ENCODE measurements at regions not wholly inside any gene's neighbourhood (a gene's known extent, or its start where the extent isn't known, plus 50 kb on each side); places are given as distances from the start of the nearest gene placed in this dataset.

DNA sequence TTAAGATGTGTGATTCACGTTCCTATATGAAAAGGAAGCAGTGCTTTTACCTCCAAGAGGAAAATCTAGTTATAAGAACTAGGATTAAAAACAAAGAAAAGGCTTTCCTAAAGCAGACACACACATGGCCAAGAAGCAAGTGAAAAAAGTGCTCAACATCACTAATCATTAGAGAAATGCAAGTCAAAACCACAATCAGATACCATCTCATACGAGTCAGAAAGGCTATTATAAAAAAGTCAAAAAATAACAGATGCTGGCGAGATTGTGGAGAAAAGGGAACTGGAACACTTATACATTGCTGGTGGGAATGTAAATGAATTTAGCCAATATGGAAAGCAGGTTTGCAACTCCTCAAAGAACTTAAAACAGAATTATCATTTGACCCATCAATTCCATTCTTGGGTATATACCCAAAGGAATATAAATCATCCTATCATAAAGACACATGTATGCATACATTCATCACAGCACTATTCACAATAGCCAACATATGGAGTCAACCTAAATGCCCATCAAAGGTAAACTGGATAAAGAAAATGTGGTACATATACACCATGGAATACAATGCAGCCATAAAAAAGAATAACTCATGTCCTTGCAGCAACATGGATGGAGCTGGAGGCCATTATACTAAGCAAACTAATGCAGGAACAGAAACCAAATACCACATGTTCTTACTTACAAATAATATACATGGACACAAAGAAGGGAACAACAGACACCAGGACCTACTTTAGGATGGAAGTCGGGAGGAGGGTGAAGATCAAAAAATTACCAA lies 285.3 kb downstream of the RAD51AP2 start:
- H3K4me3 Mint-ChIP-seq, result no peak overlapping the region
- H3K27me3 Mint-ChIP-seq (ENCODE audit: low read depth), result no peaks in the 10 kb centered on the region
- no peaks in the 10 kb centered on the region for H3K36me3 Mint-ChIP-seq (ENCODE audit: low read depth)
- TF ChIP-seq, protein P1, sequence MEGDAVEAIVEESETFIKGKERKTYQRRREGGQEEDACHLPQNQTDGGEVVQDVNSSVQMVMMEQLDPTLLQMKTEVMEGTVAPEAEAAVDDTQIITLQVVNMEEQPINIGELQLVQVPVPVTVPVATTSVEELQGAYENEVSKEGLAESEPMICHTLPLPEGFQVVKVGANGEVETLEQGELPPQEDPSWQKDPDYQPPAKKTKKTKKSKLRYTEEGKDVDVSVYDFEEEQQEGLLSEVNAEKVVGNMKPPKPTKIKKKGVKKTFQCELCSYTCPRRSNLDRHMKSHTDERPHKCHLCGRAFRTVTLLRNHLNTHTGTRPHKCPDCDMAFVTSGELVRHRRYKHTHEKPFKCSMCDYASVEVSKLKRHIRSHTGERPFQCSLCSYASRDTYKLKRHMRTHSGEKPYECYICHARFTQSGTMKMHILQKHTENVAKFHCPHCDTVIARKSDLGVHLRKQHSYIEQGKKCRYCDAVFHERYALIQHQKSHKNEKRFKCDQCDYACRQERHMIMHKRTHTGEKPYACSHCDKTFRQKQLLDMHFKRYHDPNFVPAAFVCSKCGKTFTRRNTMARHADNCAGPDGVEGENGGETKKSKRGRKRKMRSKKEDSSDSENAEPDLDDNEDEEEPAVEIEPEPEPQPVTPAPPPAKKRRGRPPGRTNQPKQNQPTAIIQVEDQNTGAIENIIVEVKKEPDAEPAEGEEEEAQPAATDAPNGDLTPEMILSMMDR (IDR thresholded peaks at IDR 0.05; ENCODE audit: unreplicated experiment in 3 of 3), result no peak
- no peak overlapping the region for H3K27ac Mint-ChIP-seq
- no peaks in the 10 kb centered on the region for H3K4me1 Mint-ChIP-seq
- H3K9me3 Mint-ChIP-seq, result no peaks in the 10 kb centered on the region

DNA sequence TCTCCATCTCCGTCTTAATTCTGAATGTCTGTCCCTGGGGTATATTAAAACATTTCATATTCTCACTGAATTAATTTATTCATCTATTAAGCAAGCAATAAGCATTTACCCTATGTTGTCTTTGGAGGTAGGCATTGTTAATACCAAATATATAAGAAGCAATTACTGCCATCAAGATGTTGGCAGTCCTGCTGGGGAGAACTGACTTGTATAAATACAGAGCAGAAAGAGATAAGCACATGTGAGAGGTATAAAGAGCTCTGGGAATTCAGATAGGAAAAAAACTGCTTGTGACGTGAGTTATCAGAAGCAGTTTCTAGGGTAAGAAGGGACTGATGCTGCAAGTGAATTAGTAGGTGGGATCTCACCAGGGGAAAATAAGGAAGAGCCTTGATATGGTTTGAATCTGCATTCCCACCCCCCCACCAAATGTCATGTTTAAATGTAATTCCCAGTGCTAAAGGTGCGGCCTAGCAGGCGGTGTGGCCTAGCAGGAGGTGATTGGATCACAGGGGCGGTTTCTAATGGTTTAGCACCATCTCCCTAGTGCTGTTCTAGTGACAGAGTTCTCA lies 286.8 kb downstream of the RAD51AP2 start:
- H3K27ac Mint-ChIP-seq, result no peak overlapping the region
- TF ChIP-seq, protein P1 (IDR thresholded peaks at IDR 0.05; ENCODE audit: unreplicated experiment in 3 of 3), result no peak

DNA sequence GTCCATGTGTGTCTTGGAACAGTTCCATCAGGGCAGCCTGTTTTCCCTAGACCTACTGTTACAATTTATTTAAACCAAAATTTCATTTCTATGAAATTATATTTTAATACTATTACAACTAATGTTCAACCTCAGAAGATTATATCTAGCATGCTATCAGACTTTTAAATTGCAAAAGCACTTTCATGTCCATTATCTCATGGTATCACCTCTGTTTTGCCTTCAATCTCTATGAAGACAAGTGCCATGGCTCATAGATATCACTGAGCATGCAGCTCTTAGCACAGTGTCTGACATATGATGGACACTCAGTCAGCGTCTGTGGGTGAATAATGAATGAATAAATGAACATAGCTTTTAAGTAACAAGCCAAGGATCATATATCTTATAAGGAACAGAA lies 288.8 kb downstream of the RAD51AP2 start:
- Mint-ChIP-seq H3K36me3 (ENCODE audit: low read depth) (no peaks in the 10 kb centered on the region), H3K27ac (no peak overlapping the region), H3K27me3 (ENCODE audit: low read depth) (no peaks in the 10 kb centered on the region), H3K4me3 (no peak overlapping the region), H3K9me3 (no peaks in the 10 kb centered on the region), H3K4me1 (no peaks in the 10 kb centered on the region)
- TF ChIP-seq, protein P1 (IDR thresholded peaks at IDR 0.05; ENCODE audit: unreplicated experiment in 3 of 3), result no peak

More for the DNA sequence above, 286.8 kb downstream of the RAD51AP2 start:
- H3K36me3 Mint-ChIP-seq (ENCODE audit: low read depth), result no peaks in the 10 kb centered on the region
- no peaks in the 10 kb centered on the region for H3K4me1 Mint-ChIP-seq
- no peaks in the 10 kb centered on the region for H3K9me3 Mint-ChIP-seq
- H3K4me3 Mint-ChIP-seq, result no peak overlapping the region
- no peaks in the 10 kb centered on the region for H3K27me3 Mint-ChIP-seq (ENCODE audit: low read depth)

DNA sequence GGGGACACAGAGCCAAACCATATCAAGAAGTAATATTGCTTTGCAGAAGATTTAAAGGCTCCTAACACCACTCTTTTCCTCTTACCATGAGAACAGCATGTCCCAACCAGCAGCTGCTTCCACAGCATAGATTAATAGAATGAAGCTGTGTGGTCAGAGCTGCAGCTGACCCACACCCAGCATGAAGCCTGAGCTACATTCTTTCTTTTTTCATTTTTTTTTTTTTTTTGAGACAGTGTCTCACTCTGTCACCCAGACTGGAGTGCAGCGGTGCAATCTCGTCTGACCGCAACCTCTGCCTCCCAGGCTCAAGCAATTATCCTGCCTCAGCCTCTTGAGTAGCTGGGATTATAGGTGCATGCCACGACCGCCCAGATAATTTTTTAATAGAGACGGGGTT lies 289.8 kb downstream of the RAD51AP2 start:
- no peaks in the 10 kb centered on the region for H3K27me3 Mint-ChIP-seq (ENCODE audit: low read depth)
- H3K4me1 Mint-ChIP-seq, result peaks cover 1% of the 10 kb centered on the region
- no peaks in the 10 kb centered on the region for H3K36me3 Mint-ChIP-seq (ENCODE audit: low read depth)

DNA sequence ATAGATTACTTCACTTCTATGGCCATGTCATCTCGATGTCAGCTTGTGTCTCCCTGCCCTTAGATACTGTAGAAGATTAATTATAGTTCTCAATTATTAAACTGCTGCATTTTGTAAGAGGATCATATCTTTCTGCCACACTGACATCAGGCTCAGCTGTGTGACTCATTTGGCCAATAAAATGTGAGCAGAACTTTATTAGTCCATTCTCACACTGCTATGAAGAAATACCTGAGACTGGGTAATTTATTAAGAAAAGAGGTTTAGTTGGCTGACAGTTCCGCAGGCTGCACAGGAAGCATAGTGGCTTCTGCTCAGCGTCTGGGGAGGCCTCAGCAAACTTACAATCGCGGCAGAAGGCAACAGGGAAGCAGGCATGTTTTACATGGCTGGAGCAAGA lies 290.4 kb downstream of the RAD51AP2 start:
- Mint-ChIP-seq H3K36me3 (ENCODE audit: low read depth) (no peaks in the 10 kb centered on the region), H3K27me3 (ENCODE audit: low read depth) (no peaks in the 10 kb centered on the region), H3K27ac (no peak overlapping the region), H3K4me3 (no peak overlapping the region), H3K9me3 (no peaks in the 10 kb centered on the region), H3K4me1 (peaks cover 7% of the 10 kb centered on the region)
- TF ChIP-seq, protein P1 (IDR thresholded peaks at IDR 0.05; ENCODE audit: unreplicated experiment in 3 of 3), result no peak

More for the DNA sequence above, 289.8 kb downstream of the RAD51AP2 start:
- H3K4me3 Mint-ChIP-seq, result no peak overlapping the region
- no peaks in the 10 kb centered on the region for H3K9me3 Mint-ChIP-seq
- TF ChIP-seq, protein P1 (IDR thresholded peaks at IDR 0.05; ENCODE audit: unreplicated experiment in 3 of 3), result no peak
- H3K27ac Mint-ChIP-seq, result no peak overlapping the region
